KMS-11 (cell line): ENCODE measurements at regions not wholly inside any gene's neighbourhood (a gene's known extent, or its start where the extent isn't known, plus 50 kb on each side); places are given as distances from the start of the nearest gene placed in this dataset.

ENCODE experiments used
- H2AFZ ChIP-seq: fragments of 200-600 bp; sonication (generic); 2 replicates; pipeline ENCODE4 v1.6.1; 2016; ENCODE audit warnings: antibody characterized with exemption, mixed run types, low read depth
- H3K27ac ChIP-seq: fragments of 200-600 bp; sonication (generic); 2 replicates; pipeline ENCODE4 v1.6.1; 2016; ENCODE audit warnings: mild to moderate bottlenecking, mixed run types
- H3K27me3 ChIP-seq: fragments of 200-600 bp; sonication (generic); 2 replicates; pipeline ENCODE4 v1.6.1; 2017; ENCODE audit warnings: mild to moderate bottlenecking, low read depth, mixed run types, moderate library complexity; ENCODE audit not compliant: insufficient read depth
- H3K36me3 ChIP-seq: fragments of 200-600 bp; sonication (generic); 2 replicates; pipeline ENCODE4 v1.6.1; 2017; ENCODE audit warnings: mild to moderate bottlenecking, mixed run types; ENCODE audit not compliant: insufficient read depth
- H3K4me1 ChIP-seq: fragments of 200-600 bp; sonication (generic); 2 replicates; pipeline ENCODE4 v1.6.1; 2016; ENCODE audit warnings: mild to moderate bottlenecking, low read depth, mixed run types; ENCODE audit not compliant: poor library complexity, severe bottlenecking
- H3K4me2 ChIP-seq: fragments of 200-600 bp; sonication (generic); 2 replicates; pipeline ENCODE4 v1.7.0; 2016; ENCODE audit warnings: mild to moderate bottlenecking, mixed run types
- H3K4me3 ChIP-seq: fragments of 200-600 bp; sonication (generic); IDR thresholded peaks from 2 replicates; pipeline ENCODE4 v1.6.1; 2017; ENCODE audit warnings: low read depth, low read length, mixed read lengths; ENCODE audit not compliant: insufficient read depth
- H3K79me2 ChIP-seq: fragments of 200-600 bp; sonication (generic); 2 replicates; pipeline ENCODE4 v1.6.1; 2016; ENCODE audit warnings: low read depth, mixed run types; ENCODE audit not compliant: insufficient read depth
- H3K9ac ChIP-seq: fragments of 200-600 bp; sonication (generic); 2 replicates; pipeline ENCODE4 v1.6.1; 2016; ENCODE audit warnings: mild to moderate bottlenecking, mixed run types
- H4K20me1 ChIP-seq: fragments of 200-600 bp; sonication (generic); 2 replicates; pipeline ENCODE4 v1.6.1; 2016; ENCODE audit warnings: mild to moderate bottlenecking, mixed run types; ENCODE audit not compliant: insufficient read depth
- CTCF ChIP-seq: fragments of 200-600 bp; sonication (generic); conservative IDR thresholded peaks from 2 replicates; pipeline ENCODE4 v1.6.1; 2017; ENCODE audit warnings: low read depth, mild to moderate bottlenecking, antibody characterized with exemption, low read length, moderate library complexity, mixed read lengths

- no peak for TF ChIP-seq CTCF
- Histone ChIP-seq H3K79me2 (no peaks in the 10 kb centered on the region), H3K36me3 (no peaks in the 10 kb centered on the region), H3K4me1 (no peaks in the 10 kb centered on the region), H3K27me3 (no peaks in the 10 kb centered on the region), H3K4me3 (no peak overlapping the region), H4K20me1 (no peaks in the 10 kb centered on the region), H3K27ac (no peak overlapping the region), H3K9ac (no peak overlapping the region), H3K4me2 (no peak overlapping the region), H2AFZ (no peak overlapping the region)
Measured at GRCh38 chr2:16319551-16320121, 346.0 kb downstream of the CYRIA start.

- Histone ChIP-seq H2AFZ (no peak overlapping the region), H3K9ac (no peak overlapping the region), H4K20me1 (no peaks in the 10 kb centered on the region), H3K27me3 (no peaks in the 10 kb centered on the region), H3K36me3 (no peaks in the 10 kb centered on the region), H3K4me3 (no peak overlapping the region), H3K27ac (no peak overlapping the region), H3K79me2 (no peaks in the 10 kb centered on the region), H3K4me1 (no peaks in the 10 kb centered on the region), H3K4me2 (no peak overlapping the region)
- TF ChIP-seq CTCF: no peak
Measured at GRCh38 chr2:16318474-16319195, 347.0 kb downstream of the CYRIA start.

GRCh38 chr2:16318051-16318450 lies 347.6 kb downstream of the CYRIA start:
- Histone ChIP-seq H2AFZ (no peak overlapping the region), H3K79me2 (no peaks in the 10 kb centered on the region), H3K36me3 (no peaks in the 10 kb centered on the region), H3K27me3 (no peaks in the 10 kb centered on the region), H3K4me1 (no peaks in the 10 kb centered on the region), H3K4me3 (no peak overlapping the region), H3K27ac (no peak overlapping the region), H3K4me2 (no peak overlapping the region), H3K9ac (no peak overlapping the region), H4K20me1 (no peaks in the 10 kb centered on the region)
- no peak for TF ChIP-seq CTCF

- Histone ChIP-seq H3K4me3 (no peak overlapping the region), H3K27me3 (no peaks in the 10 kb centered on the region), H3K36me3 (no peaks in the 10 kb centered on the region), H3K27ac (no peak overlapping the region), H2AFZ (no peak overlapping the region), H3K4me1 (no peaks in the 10 kb centered on the region), H3K4me2 (no peak overlapping the region), H4K20me1 (no peaks in the 10 kb centered on the region), H3K79me2 (no peaks in the 10 kb centered on the region), H3K9ac (no peak overlapping the region)
- TF ChIP-seq CTCF: no peak
Measured at GRCh38 chr2:16317211-16317830, 348.3 kb downstream of the CYRIA start.
